K562 (cell line): ENCODE measurements at regions not wholly inside any gene's neighbourhood (a gene's known extent, or its start where the extent isn't known, plus 50 kb on each side); places are given as distances from the start of the nearest gene placed in this dataset.

Experiments
- ATAC-seq: fragments of 200-7000 bp; cut with Tn5 transposase; 3 replicates; pipeline ENCODE4 v1.9.1; 2020; ENCODE audit warnings: moderate library complexity
- BruUV-seq: library from RNA; stranded (reverse); fragments of 400-500 nt; replicated peaks from 2 replicates; lab custom pipeline; 2021; lab: Mats Ljungman, UMichigan
- CTCF ChIA-PET: fragments of 300-600 bp; formaldehyde crosslinking; extraction: SDS; loops from one replicate; lab custom pipeline; 2021; ENCODE audit warnings: low intra/inter-chr PET ratio; lab: Yijun Ruan, JAX
- POLR2A ChIA-PET: fragments of 300-600, 350-650 bp; sonication (Branson Sonifier 250); formaldehyde crosslinking; extraction: SDS; loops from one replicate; lab custom pipeline; 2021; ENCODE audit warnings: antibody characterized with exemption, inconsistent platforms; lab: Yijun Ruan, JAX
- DNase-seq, 4 experiments: peaks; one replicate each; pipeline versions ENCODE4 v3.0.0 to v3.0.0-alpha.2; 2011 to 2018; ENCODE audit warnings: low spot score in 3 of 4, mixed read lengths in 3 of 4; ENCODE audit errors: extremely low read depth in 1 of 4
- FAIRE-seq: peaks from 2 replicates; lab custom pipeline; 2011; peaks lifted over from hg19 to GRCh38; lab: Jason Lieb, UNC
- H2AFZ ChIP-seq: 2 replicates; pipeline ENCODE4 v1.6.0; 2011; ENCODE audit warnings: low read depth, low read length, control low read depth, inconsistent platforms
- H3K27ac ChIP-seq: fragments of 200-600 bp; 3 replicates; pipeline ENCODE4 v1.8.0; 2011; ENCODE audit warnings: low read depth, mild to moderate bottlenecking, control low read depth, inconsistent platforms, low read length, moderate library complexity, mixed read lengths; ENCODE audit errors: extremely low read depth
- H3K27me3 ChIP-seq, 2 experiments: fragments of 300-600 bp in 1 of 2; 2 replicates in 1 of 2; 3 replicates in 1 of 2; pipeline versions ENCODE4 v1.6.0 to v1.8.0; 2011; ENCODE audit warnings: inconsistent platforms in 2 of 2, low read length in 2 of 2, mild to moderate bottlenecking in 1 of 2, mixed read lengths in 1 of 2, moderate library complexity in 1 of 2; ENCODE audit not compliant: control insufficient read depth in 2 of 2, insufficient read depth in 2 of 2
- H3K36me3 ChIP-seq: fragments of 300-600 bp; 3 replicates; pipeline ENCODE4 v1.8.0; 2011; ENCODE audit warnings: mild to moderate bottlenecking, low read length, inconsistent platforms; ENCODE audit not compliant: control insufficient read depth, insufficient read depth
- H3K4me1 ChIP-seq, 2 experiments: fragments of 200-600 bp in 1 of 2; replicated peaks in 1 of 2; 2 replicates in 1 of 2; 3 replicates in 1 of 2; pipeline versions ENCODE4 v1.5.1 to v1.8.0; 2011; ENCODE audit warnings: inconsistent platforms in 2 of 2, low read length in 2 of 2, mild to moderate bottlenecking in 1 of 2, mixed read lengths in 1 of 2, moderate library complexity in 1 of 2; ENCODE audit not compliant: control insufficient read depth in 2 of 2, insufficient read depth in 2 of 2
- H3K4me2 ChIP-seq: 2 replicates; pipeline ENCODE4 v1.6.1; 2011; ENCODE audit warnings: low read length, control low read depth, inconsistent platforms, mixed read lengths; ENCODE audit not compliant: insufficient read depth
- H3K4me3 ChIP-seq: fragments of 200-600 bp; sonication (generic), shearing (Covaris generic); 2 replicates; pipeline ENCODE4 v1.5.1; 2016; ENCODE audit warnings: control low read depth, inconsistent platforms
- H3K79me2 ChIP-seq: fragments of 200-600 bp; 3 replicates; pipeline ENCODE4 v1.8.0; 2011; ENCODE audit warnings: low read length, inconsistent platforms; ENCODE audit not compliant: control insufficient read depth, insufficient read depth
- H3K9ac ChIP-seq, 2 experiments: 2 replicates each; pipeline versions ENCODE4 v1.6.0 to v1.6.1; 2011; ENCODE audit warnings: low read depth in 2 of 2, low read length in 2 of 2, control low read depth in 1 of 2, inconsistent platforms in 1 of 2, mild to moderate bottlenecking in 1 of 2, mixed read lengths in 1 of 2; ENCODE audit not compliant: insufficient read depth in 1 of 2
- H3K9me1 ChIP-seq: one replicate; pipeline ENCODE4 v1.6.0; 2011; ENCODE audit warnings: inconsistent platforms, mild to moderate bottlenecking, low read length, moderate library complexity; ENCODE audit not compliant: control insufficient read depth, insufficient read depth
- H3K9me3 ChIP-seq: replicated peaks from 2 replicates; pipeline ENCODE4 v1.5.1; 2011; ENCODE audit warnings: low read depth, low read length, inconsistent platforms; ENCODE audit not compliant: control insufficient read depth, insufficient read depth
- H4K20me1 ChIP-seq: replicated peaks from 2 replicates; pipeline ENCODE4 v1.6.1; 2011; ENCODE audit warnings: low read length, inconsistent platforms, mixed read lengths; ENCODE audit not compliant: control insufficient read depth, insufficient read depth
- ELF1 ChIP-seq: fragments of 200-800 bp; sonication (Bioruptor generic); IDR thresholded peaks from 2 replicates; pipeline ENCODE4 v1.6.1; 2016; ENCODE audit warnings: missing genetic modification characterization, missing compliant biosample characterization
- MBD1 ChIP-seq: fragments of 250-450 bp; sonication (Bioruptor Pico); IDR thresholded peaks from 2 replicates; pipeline ENCODE4 v1.8.0; 2022; ENCODE audit warnings: inconsistent platforms
- WGBS: fragments of 100-300 bp; shearing (Covaris generic); methylation state at CpG from one replicate; pipeline ENCODE4 v1.1.6; 2016; ENCODE audit warnings: low coverage, mixed read lengths; ENCODE audit not compliant: insufficient coverage; ENCODE audit errors: missing lambda C conversion rate; 5-methylcytosine and 5-hydroxymethylcytosine counted together
- in situ Hi-C: fragments of 300-500 bp; cut with MboI; formaldehyde crosslinking; loops from 4 replicates; pipeline ENCODE4 v1.15.0; 2018; ENCODE audit warnings: inconsistent platforms, mixed read lengths
- intact Hi-C: fragments of 100-400 bp; cut with micrococcal nuclease; formaldehyde crosslinking; loops from 2 replicates; pipeline ENCODE4 v1.14.2; 2022

- no TSS peak for BruUV-seq
- DNase-seq, result peak in 2 of 4 experiments; percentile 59 to 60
- H2AFZ ChIP-seq, result no peak overlapping the region
- in situ Hi-C loops (no loop called here), intact Hi-C loops (no loop called here)
- TF ChIP-seq ELF1, result 0 out of 2 replicates have a peak, but pooled peaks have one; percentile 35
- TF ChIP-seq MBD1 (CRISPR knock-in tag), result no peak
- no peak overlapping the region for H3K4me3 ChIP-seq
- no peak overlapping the region for H3K27ac ChIP-seq
- peak overlapping the region in 1 of 2 experiments; percentile 52; a peak in 1 of 4 replicates for H3K9ac ChIP-seq
- FAIRE-seq, result no peak
- H3K4me2 ChIP-seq, result no peak overlapping the region
- WGBS, result 2% methylated on average over 24 of the region's 31 CpGs
- POLR2A ChIA-PET, result no interaction called here
- CTCF ChIA-PET, result interaction anchor here (0.6 kb wide), 1 partner anchor 271 kb away, joined by 3 read pairs; no protein-coding TSS in a partner anchor
- H3K36me3 ChIP-seq, result no peaks in the 10 kb centered on the region
- no peaks in the 10 kb centered on the region for H3K9me3 ChIP-seq
- H3K27me3 ChIP-seq, result peaks cover 18 to 84% of the 10 kb centered on the region in 2 experiments; a peak in 3 of 5 replicates
- H3K79me2 ChIP-seq, result no peaks in the 10 kb centered on the region
- no peaks in the 10 kb centered on the region for H3K9me1 ChIP-seq
- ATAC-seq, result peak; percentile 63
- peaks cover 6% of the 10 kb centered on the region; the same call in 1 of the 2 replicates for H4K20me1 ChIP-seq
- peaks cover 0 to 43% of the 10 kb centered on the region in 2 experiments; a peak in 2 of 5 replicates for H3K4me1 ChIP-seq
Observed at GRCh38 chr12:132400011-132400641, 70.7 kb upstream of the GALNT9 start.
